Stimulated activated CD4-positive, alpha-beta T cell treated with anti-CD3 and anti-CD28 coated beads, TNF-alpha, amount 100 ng/mL, for 24 hours (primary cell): ENCODE measurements at regions not wholly inside any gene's neighbourhood (a gene's known extent, or its start where the extent isn't known, plus 50 kb on each side); places are given as distances from the start of the nearest gene placed in this dataset.

Experiments used
- DNase-seq, 3 experiments: peaks; one replicate each; pipeline ENCODE4 v3.0.0-alpha.2; 2020; ENCODE audit warnings: low read depth in 3 of 3

- no peak for DNase-seq
Measured at GRCh38 chr5:87949676-87950631, 318.7 kb downstream of the TMEM161B start.

- DNase-seq, result no peak
Measured at GRCh38 chr5:87948486-87948885, 320.2 kb downstream of the TMEM161B start.

- DNase-seq, result no peak
Measured at GRCh38 chr5:87946271-87946670, 322.4 kb downstream of the TMEM161B start.

- no peak for DNase-seq
Measured at GRCh38 chr5:87945286-87945650, 323.4 kb downstream of the TMEM161B start.

- DNase-seq, result no peak
Measured at GRCh38 chr5:87944553-87945285, 323.9 kb downstream of the TMEM161B start.

- DNase-seq, result no peak
Measured at GRCh38 chr5:87940775-87941174, 327.9 kb downstream of the TMEM161B start.

- no peak for DNase-seq
Measured at GRCh38 chr5:87936667-87937066, 332.0 kb downstream of the TMEM161B start.

- DNase-seq, result no peak
Measured at GRCh38 chr5:87924436-87924835, 344.2 kb downstream of the TMEM161B start.

- no peak for DNase-seq
Measured at GRCh38 chr5:87916320-87916719, 352.3 kb downstream of the TMEM161B start.

GRCh38 chr5:87912419-87912818 is 356.2 kb downstream of the TMEM161B start:
- no peak for DNase-seq

GRCh38 chr5:87909382-87909781 is 359.3 kb downstream of the TMEM161B start:
- no peak for DNase-seq

GRCh38 chr5:87906962-87907361 is 361.7 kb downstream of the TMEM161B start:
- DNase-seq, result no peak

- DNase-seq, result no peak
Measured at GRCh38 chr5:87900419-87900818, 368.2 kb downstream of the TMEM161B start.

GRCh38 chr5:87899721-87900131 is 368.9 kb downstream of the TMEM161B start:
- no peak for DNase-seq

GRCh38 chr5:87899208-87899661 is 369.4 kb downstream of the TMEM161B start:
- DNase-seq, result no peak

GRCh38 chr5:87898574-87898973 is 370.1 kb downstream of the TMEM161B start:
- no peak for DNase-seq

- DNase-seq, result no peak
Measured at GRCh38 chr5:87888139-87888538, 380.5 kb downstream of the TMEM161B start.

GRCh38 chr5:87887247-87887646 is 381.4 kb downstream of the TMEM161B start:
- DNase-seq, result no peak

GRCh38 chr5:87886164-87886563 is 382.5 kb downstream of the TMEM161B start:
- DNase-seq, result no peak

GRCh38 chr5:87885758-87886157 is 382.9 kb downstream of the TMEM161B start:
- DNase-seq, result no peak

- no peak for DNase-seq
Measured at GRCh38 chr5:87877495-87877894, 391.1 kb downstream of the TMEM161B start.

- no peak for DNase-seq
Measured at GRCh38 chr5:87877023-87877422, 391.6 kb downstream of the TMEM161B start.

GRCh38 chr5:87876616-87877015 is 392.0 kb downstream of the TMEM161B start:
- DNase-seq, result no peak
